Thyroid gland (tissue), 4 donors: ENCODE measurements at regions not wholly inside any gene's neighbourhood (a gene's known extent, or its start where the extent isn't known, plus 50 kb on each side); places are given as distances from the start of the nearest gene placed in this dataset.

Source experiments
- DNase-seq, 2 donors: peaks; one replicate each; pipeline ENCODE4 v3.0.0-alpha.2; 2019
- H3K27ac ChIP-seq, 3 donors: fragments of 200-600 bp; sonication (generic); 1 replicate in 2 of 3; 2 replicates in 1 of 3; pipeline ENCODE4 v1.5.1; 2016 to 2019; ENCODE audit warnings: mild to moderate bottlenecking in 1 of 3, moderate library complexity in 1 of 3
- H3K27me3 ChIP-seq: fragments of 200-600 bp; sonication (generic); one replicate; pipeline ENCODE4 v1.5.1; 2019
- H3K36me3 ChIP-seq, 2 donors: fragments of 200-600 bp; sonication (generic); one replicate each; pipeline ENCODE4 v1.5.1; 2016 to 2019
- H3K4me1 ChIP-seq, 2 donors: fragments of 200-600 bp; sonication (generic); one replicate each; pipeline ENCODE4 v1.5.1; 2017 to 2019
- H3K4me3 ChIP-seq, 3 donors: fragments of 200-600 bp; sonication (generic); replicated peaks in 1 of 3; 1 replicate in 2 of 3; 2 replicates in 1 of 3; pipeline ENCODE4 v1.5.1; 2016; ENCODE audit warnings: mild to moderate bottlenecking in 1 of 3
- H3K9me3 ChIP-seq: fragments of 200-600 bp; sonication (generic); one replicate; pipeline ENCODE4 v1.5.1; 2017
- POLR2A ChIP-seq, 2 donors: fragments of 450-650 bp; IDR thresholded peaks; one replicate each; pipeline ENCODE4 v1.6.1; 2017; ENCODE audit warnings: antibody characterized with exemption in 2 of 2, mild to moderate bottlenecking in 2 of 2, moderate library complexity in 1 of 2
- WGBS, 2 donors: methylation state at CpG; one replicate each; pipeline ENCODE4 v1.1.5; 2017; 5-methylcytosine and 5-hydroxymethylcytosine counted together
- intact Hi-C: fragments of 100-400 bp; cut with DNase I; formaldehyde crosslinking; loops from one replicate; pipeline ENCODE4 v1.15.1; 2023
- TF ChIP-seq, protein P1 (sequence below), 6 experiments: fragments of 200-600 bp in 3 of 6; fragments of 450-650 bp in 3 of 6; sonication (generic) in 3 of 6; IDR thresholded peaks; one replicate each; pipeline ENCODE4 v1.5.1; 2016 to 2019; ENCODE audit warnings: antibody characterized with exemption in 6 of 6, mild to moderate bottlenecking in 2 of 6, inconsistent platforms in 1 of 6, moderate library complexity in 1 of 6

DNA sequence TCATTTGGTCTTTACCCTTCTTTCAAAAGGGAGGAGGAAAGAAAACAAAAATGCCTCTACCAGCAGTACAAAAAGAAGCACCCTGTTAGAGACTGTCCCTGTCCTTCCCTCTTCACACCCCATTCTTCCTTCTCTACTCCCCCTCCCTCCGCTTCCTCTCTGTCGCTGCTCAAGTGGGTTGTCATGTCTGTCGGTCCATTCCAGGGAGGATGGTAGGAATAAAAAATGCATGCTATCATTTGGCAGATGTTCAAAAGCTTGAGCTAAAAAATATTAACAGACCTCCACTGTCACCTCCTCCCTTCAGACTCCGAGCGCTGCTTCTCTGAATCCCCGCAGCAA lies 482.0 kb downstream of the BCL11A start:
- intact Hi-C loops: no loop called here
- Histone ChIP-seq H3K9me3 (no peaks in the 10 kb centered on the region), H3K27me3 (no peaks in the 10 kb centered on the region), H3K4me3 (no peak overlapping the region), H3K4me1 (no peaks in the 10 kb centered on the region), H3K36me3 (no peaks in the 10 kb centered on the region), H3K27ac (no peak overlapping the region)
- 56 to 57% methylated on average over 6 of the region's 6 CpGs for WGBS, 2 donors
- no peak for DNase-seq
- no peak for TF ChIP-seq POLR2A (IDR thresholded peaks at IDR 0.05)
- TF ChIP-seq, protein P1, sequence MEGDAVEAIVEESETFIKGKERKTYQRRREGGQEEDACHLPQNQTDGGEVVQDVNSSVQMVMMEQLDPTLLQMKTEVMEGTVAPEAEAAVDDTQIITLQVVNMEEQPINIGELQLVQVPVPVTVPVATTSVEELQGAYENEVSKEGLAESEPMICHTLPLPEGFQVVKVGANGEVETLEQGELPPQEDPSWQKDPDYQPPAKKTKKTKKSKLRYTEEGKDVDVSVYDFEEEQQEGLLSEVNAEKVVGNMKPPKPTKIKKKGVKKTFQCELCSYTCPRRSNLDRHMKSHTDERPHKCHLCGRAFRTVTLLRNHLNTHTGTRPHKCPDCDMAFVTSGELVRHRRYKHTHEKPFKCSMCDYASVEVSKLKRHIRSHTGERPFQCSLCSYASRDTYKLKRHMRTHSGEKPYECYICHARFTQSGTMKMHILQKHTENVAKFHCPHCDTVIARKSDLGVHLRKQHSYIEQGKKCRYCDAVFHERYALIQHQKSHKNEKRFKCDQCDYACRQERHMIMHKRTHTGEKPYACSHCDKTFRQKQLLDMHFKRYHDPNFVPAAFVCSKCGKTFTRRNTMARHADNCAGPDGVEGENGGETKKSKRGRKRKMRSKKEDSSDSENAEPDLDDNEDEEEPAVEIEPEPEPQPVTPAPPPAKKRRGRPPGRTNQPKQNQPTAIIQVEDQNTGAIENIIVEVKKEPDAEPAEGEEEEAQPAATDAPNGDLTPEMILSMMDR (IDR thresholded peaks at IDR 0.05): no peak

DNA sequence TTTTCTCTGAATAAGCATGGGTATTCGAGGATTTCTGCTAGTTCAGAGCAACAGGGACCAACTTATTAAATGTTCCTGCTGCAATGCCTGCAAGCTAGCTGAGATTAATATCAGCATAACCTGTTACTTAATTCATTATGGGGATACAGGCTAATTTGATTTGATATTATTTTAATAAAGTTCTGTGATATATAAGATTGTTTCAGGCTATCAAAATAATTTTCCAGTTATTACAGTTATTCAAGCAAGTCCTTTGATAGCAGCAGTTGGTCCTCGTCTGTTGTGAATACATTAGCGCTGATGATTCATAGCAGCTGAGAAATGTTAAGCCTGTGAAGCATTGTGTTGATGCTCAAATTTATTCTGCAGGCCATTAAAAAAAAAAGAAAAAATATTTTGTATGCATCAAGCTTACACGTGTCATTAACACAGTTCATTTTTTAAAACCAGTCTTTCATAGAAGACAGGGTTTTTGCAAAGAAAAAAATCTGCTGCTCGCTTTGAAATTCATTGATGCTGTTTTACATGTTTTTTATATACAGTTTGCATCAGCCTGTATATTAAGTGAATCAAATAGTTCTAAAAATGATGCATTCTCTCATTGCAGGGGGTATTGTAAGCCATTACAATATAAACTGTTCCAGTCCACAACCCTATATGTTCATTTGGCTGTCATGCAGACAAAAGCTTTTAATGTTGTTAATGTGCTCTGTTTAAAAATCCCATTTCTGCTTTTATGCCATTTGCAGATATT lies 482.5 kb downstream of the BCL11A start:
- Histone ChIP-seq H3K9me3 (no peaks in the 10 kb centered on the region), H3K4me1 (no peaks in the 10 kb centered on the region), H3K27ac (no peak overlapping the region), H3K27me3 (no peaks in the 10 kb centered on the region), H3K36me3 (no peaks in the 10 kb centered on the region), H3K4me3 (no peak overlapping the region)
- no peak for DNase-seq
- whole genome bisulfite sequencing, 2 donors: 79 to 80% methylated on average over 5 of the region's 5 CpGs
- intact Hi-C loops: no loop called here
- TF ChIP-seq, protein P1 (IDR thresholded peaks at IDR 0.05): no peak
- TF ChIP-seq POLR2A (IDR thresholded peaks at IDR 0.05): no peak

DNA sequence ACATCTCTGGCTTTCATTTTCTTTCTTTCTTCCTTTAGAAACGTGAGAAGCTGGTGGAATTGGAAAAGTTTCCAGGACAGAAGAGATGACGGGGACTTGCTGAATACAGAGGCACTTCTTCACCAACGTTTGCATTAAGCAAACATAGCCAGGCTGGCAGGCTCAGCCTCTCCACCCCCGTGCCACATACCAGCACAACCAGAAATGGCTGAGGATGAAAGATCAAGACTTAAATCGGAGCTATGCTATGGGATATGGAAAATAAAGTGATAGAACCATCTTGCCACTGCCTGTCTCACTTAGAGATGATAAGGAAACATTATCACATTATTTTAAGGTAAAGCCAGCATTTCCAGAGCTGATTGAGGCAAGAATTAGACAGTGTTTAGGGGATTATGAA lies 483.3 kb downstream of the BCL11A start:
- intact Hi-C loops: no loop called here
- no peaks in the 10 kb centered on the region for H3K4me1 ChIP-seq
- TF ChIP-seq POLR2A (IDR thresholded peaks at IDR 0.05): no peak
- TF ChIP-seq, protein P1 (IDR thresholded peaks at IDR 0.05): no peak
- no peak overlapping the region for H3K4me3 ChIP-seq
- no peaks in the 10 kb centered on the region for H3K36me3 ChIP-seq
- DNase-seq: no peak
- no peaks in the 10 kb centered on the region for H3K27me3 ChIP-seq
- no peak overlapping the region for H3K27ac ChIP-seq
- H3K9me3 ChIP-seq: no peaks in the 10 kb centered on the region
- 34 to 36% methylated on average over 5 of the region's 5 CpGs for WGBS, 2 donors

DNA sequence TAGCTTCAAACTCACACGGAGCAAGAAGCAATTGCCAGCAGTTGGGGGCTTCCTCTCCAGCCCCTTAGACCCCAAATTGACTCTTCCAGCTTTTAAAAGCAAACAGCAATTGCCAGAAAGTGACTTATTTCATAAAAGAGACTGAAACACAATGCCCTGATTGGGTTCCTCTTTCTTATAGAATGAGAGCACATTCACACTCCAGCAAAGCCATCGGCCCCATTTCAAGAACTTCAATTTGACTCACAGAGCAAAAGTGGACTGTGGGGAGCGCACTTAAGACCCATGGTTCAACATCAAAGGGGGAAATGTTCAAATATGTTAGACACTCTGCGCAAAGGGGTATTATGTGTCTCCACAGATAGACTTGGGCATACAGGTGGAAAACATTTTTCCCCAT lies 484.7 kb downstream of the BCL11A start:
- TF ChIP-seq, protein P1 (IDR thresholded peaks at IDR 0.05): no peak
- TF ChIP-seq POLR2A (IDR thresholded peaks at IDR 0.05): no peak
- intact Hi-C loops: no loop called here
- H3K36me3 ChIP-seq: no peaks in the 10 kb centered on the region
- H3K4me1 ChIP-seq: no peaks in the 10 kb centered on the region
- H3K27me3 ChIP-seq: no peaks in the 10 kb centered on the region
- H3K27ac ChIP-seq: no peak overlapping the region
- no peaks in the 10 kb centered on the region for H3K9me3 ChIP-seq
- DNase-seq: no peak
- H3K4me3 ChIP-seq: no peak overlapping the region
- 70 to 75% methylated on average over 4 of the region's 4 CpGs for WGBS, 2 donors

DNA sequence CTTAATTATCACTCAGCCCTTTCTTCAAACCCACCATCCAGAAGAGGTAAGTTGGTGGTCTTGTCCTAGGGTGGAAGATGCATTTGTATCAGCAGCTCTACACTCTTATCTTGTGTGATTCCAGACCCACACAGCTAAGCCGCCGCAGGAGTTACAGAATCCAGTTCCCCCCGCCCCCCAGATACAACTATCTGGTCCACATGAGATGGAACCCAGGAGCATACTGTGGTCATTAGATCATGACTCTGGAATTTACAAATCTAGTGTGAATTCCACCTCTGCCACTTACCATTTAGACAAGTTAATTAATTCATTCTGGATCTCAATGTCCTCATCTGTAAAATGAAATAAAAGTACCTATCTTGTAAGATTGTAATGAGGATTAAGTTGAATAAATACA lies 486.4 kb downstream of the BCL11A start:
- intact Hi-C loops: no loop called here
- H3K36me3 ChIP-seq: no peaks in the 10 kb centered on the region
- no peak for TF ChIP-seq POLR2A (IDR thresholded peaks at IDR 0.05)
- TF ChIP-seq, protein P1 (IDR thresholded peaks at IDR 0.05): no peak
- no peaks in the 10 kb centered on the region for H3K27me3 ChIP-seq
- DNase-seq: no peak
- H3K9me3 ChIP-seq: no peaks in the 10 kb centered on the region
- H3K27ac ChIP-seq: no peak overlapping the region
- no peak overlapping the region for H3K4me3 ChIP-seq
- 80 to 84% methylated on average over 3 of the region's 3 CpGs for WGBS, 2 donors
- no peaks in the 10 kb centered on the region for H3K4me1 ChIP-seq
